Neural cell (in vitro differentiated cells): ENCODE measurements at regions not wholly inside any gene's neighbourhood (a gene's known extent, or its start where the extent isn't known, plus 50 kb on each side); places are given as distances from the start of the nearest gene placed in this dataset.

Experiments
- CTCF ChIP-seq: fragments of 450-650 bp; IDR thresholded peaks from 2 replicates; pipeline ENCODE4 v1.5.1; 2014; ENCODE audit warnings: antibody characterized with exemption, mild to moderate bottlenecking, moderate library complexity; ENCODE audit not compliant: poor library complexity, severe bottlenecking
- TF ChIP-seq, protein P1 (sequence below): IDR thresholded peaks from 2 replicates; pipeline ENCODE4 v1.6.1; 2012; ENCODE audit warnings: borderline replicate concordance

GRCh38 chr4:147400721-147401120 lies 80.2 kb upstream of the EDNRA start:
- TF ChIP-seq CTCF, result no peak
- TF ChIP-seq, protein P1, sequence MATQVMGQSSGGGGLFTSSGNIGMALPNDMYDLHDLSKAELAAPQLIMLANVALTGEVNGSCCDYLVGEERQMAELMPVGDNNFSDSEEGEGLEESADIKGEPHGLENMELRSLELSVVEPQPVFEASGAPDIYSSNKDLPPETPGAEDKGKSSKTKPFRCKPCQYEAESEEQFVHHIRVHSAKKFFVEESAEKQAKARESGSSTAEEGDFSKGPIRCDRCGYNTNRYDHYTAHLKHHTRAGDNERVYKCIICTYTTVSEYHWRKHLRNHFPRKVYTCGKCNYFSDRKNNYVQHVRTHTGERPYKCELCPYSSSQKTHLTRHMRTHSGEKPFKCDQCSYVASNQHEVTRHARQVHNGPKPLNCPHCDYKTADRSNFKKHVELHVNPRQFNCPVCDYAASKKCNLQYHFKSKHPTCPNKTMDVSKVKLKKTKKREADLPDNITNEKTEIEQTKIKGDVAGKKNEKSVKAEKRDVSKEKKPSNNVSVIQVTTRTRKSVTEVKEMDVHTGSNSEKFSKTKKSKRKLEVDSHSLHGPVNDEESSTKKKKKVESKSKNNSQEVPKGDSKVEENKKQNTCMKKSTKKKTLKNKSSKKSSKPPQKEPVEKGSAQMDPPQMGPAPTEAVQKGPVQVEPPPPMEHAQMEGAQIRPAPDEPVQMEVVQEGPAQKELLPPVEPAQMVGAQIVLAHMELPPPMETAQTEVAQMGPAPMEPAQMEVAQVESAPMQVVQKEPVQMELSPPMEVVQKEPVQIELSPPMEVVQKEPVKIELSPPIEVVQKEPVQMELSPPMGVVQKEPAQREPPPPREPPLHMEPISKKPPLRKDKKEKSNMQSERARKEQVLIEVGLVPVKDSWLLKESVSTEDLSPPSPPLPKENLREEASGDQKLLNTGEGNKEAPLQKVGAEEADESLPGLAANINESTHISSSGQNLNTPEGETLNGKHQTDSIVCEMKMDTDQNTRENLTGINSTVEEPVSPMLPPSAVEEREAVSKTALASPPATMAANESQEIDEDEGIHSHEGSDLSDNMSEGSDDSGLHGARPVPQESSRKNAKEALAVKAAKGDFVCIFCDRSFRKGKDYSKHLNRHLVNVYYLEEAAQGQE, result no peak
